PFSK-1 (cell line): ENCODE measurements at regions not wholly inside any gene's neighbourhood (a gene's known extent, or its start where the extent isn't known, plus 50 kb on each side); places are given as distances from the start of the nearest gene placed in this dataset.

Experiments used
- FOXP2 ChIP-seq: optimal IDR thresholded peaks from 2 replicates; pipeline ENCODE3; 2011; ENCODE audit warnings: borderline replicate concordance, control low read depth, inconsistent platforms; ENCODE audit not compliant: insufficient read depth; ENCODE audit errors: extremely low read length, extremely low read depth
- POLR2AphosphoS5 ChIP-seq: IDR thresholded peaks from 2 replicates; pipeline ENCODE4 v1.6.1; 2012; ENCODE audit warnings: low read depth, mild to moderate bottlenecking, control low read depth, low read length, moderate library complexity
- SIN3A ChIP-seq: IDR thresholded peaks from 2 replicates; pipeline ENCODE4 v1.6.1; 2012; ENCODE audit warnings: mild to moderate bottlenecking, low read length, moderate library complexity, borderline replicate concordance; ENCODE audit not compliant: insufficient read depth
- TAF1 ChIP-seq: IDR thresholded peaks from 2 replicates; pipeline ENCODE4 v1.6.1; 2012; ENCODE audit warnings: low read length, control low read depth, borderline replicate concordance; ENCODE audit not compliant: insufficient read depth
- TF ChIP-seq, protein P1 (sequence below), 2 experiments: IDR thresholded peaks; 2 replicates each; pipeline versions ENCODE4 v1.6.1 to v1.8.0; 2011 to 2012; ENCODE audit warnings: low read depth in 2 of 2, low read length in 2 of 2, control low read depth in 1 of 2, inconsistent platforms in 1 of 2, mild to moderate bottlenecking in 1 of 2, moderate library complexity in 1 of 2; ENCODE audit not compliant: insufficient read depth in 1 of 2

DNA sequence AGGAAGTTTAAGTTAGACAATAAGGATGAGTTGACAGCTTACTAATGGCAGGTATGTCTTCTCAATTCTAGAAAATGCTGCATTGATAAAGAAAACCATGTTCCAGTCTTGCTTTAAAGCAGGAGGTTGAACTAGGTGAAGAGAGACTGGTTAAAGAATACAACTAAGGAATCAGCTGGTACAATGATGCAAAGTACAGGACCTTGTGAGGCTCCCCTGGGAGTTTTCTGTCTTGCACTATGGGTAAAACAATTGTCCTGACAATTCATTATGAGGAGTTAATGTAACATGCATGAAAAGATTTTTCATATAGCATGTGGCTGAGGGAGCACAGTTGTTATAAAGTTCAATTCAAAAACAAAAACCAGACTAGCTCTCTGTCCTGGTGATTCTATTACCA is 157.2 kb downstream of the BMP2 start:
- TF ChIP-seq FOXP2: no peak
- no peak for TF ChIP-seq SIN3A
- TF ChIP-seq TAF1: no peak
- TF ChIP-seq, protein P1, sequence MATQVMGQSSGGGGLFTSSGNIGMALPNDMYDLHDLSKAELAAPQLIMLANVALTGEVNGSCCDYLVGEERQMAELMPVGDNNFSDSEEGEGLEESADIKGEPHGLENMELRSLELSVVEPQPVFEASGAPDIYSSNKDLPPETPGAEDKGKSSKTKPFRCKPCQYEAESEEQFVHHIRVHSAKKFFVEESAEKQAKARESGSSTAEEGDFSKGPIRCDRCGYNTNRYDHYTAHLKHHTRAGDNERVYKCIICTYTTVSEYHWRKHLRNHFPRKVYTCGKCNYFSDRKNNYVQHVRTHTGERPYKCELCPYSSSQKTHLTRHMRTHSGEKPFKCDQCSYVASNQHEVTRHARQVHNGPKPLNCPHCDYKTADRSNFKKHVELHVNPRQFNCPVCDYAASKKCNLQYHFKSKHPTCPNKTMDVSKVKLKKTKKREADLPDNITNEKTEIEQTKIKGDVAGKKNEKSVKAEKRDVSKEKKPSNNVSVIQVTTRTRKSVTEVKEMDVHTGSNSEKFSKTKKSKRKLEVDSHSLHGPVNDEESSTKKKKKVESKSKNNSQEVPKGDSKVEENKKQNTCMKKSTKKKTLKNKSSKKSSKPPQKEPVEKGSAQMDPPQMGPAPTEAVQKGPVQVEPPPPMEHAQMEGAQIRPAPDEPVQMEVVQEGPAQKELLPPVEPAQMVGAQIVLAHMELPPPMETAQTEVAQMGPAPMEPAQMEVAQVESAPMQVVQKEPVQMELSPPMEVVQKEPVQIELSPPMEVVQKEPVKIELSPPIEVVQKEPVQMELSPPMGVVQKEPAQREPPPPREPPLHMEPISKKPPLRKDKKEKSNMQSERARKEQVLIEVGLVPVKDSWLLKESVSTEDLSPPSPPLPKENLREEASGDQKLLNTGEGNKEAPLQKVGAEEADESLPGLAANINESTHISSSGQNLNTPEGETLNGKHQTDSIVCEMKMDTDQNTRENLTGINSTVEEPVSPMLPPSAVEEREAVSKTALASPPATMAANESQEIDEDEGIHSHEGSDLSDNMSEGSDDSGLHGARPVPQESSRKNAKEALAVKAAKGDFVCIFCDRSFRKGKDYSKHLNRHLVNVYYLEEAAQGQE (IDR thresholded peaks at IDR 0.05; ENCODE audit: insufficient read depth in 1 of 2, low read depth in 2 of 2, low read length in 2 of 2): no peak
- no peak for TF ChIP-seq POLR2AphosphoS5
